Peyer's patch (tissue), 4 donors: ENCODE measurements at regions not wholly inside any gene's neighbourhood (a gene's known extent, or its start where the extent isn't known, plus 50 kb on each side); places are given as distances from the start of the nearest gene placed in this dataset.

ENCODE experiments used
- POLR2A ChIP-seq, 2 donors: fragments of 450-650 bp; IDR thresholded peaks; one replicate each; pipeline ENCODE4 v1.5.1; 2017; ENCODE audit warnings: antibody characterized with exemption in 2 of 2, mild to moderate bottlenecking in 2 of 2, moderate library complexity in 2 of 2
- TF ChIP-seq, protein P1 (sequence below), 6 experiments: fragments of 450-650 bp in 4 of 6; fragments of 200-600 bp in 2 of 6; sonication (generic) in 1 of 6; IDR thresholded peaks; one replicate each; pipeline ENCODE4 v1.5.1; 2017 to 2019; ENCODE audit warnings: antibody characterized with exemption in 6 of 6, mild to moderate bottlenecking in 3 of 6, moderate library complexity in 1 of 6

GRCh38 chr15:31870328-31871165 lies 159.8 kb upstream of the CHRNA7 start, which contains the start of gene OTUD7A:
- TF ChIP-seq, protein P1, sequence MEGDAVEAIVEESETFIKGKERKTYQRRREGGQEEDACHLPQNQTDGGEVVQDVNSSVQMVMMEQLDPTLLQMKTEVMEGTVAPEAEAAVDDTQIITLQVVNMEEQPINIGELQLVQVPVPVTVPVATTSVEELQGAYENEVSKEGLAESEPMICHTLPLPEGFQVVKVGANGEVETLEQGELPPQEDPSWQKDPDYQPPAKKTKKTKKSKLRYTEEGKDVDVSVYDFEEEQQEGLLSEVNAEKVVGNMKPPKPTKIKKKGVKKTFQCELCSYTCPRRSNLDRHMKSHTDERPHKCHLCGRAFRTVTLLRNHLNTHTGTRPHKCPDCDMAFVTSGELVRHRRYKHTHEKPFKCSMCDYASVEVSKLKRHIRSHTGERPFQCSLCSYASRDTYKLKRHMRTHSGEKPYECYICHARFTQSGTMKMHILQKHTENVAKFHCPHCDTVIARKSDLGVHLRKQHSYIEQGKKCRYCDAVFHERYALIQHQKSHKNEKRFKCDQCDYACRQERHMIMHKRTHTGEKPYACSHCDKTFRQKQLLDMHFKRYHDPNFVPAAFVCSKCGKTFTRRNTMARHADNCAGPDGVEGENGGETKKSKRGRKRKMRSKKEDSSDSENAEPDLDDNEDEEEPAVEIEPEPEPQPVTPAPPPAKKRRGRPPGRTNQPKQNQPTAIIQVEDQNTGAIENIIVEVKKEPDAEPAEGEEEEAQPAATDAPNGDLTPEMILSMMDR (IDR thresholded peaks at IDR 0.05) = no peak
- TF ChIP-seq POLR2A (IDR thresholded peaks at IDR 0.05) = no peak
